SK-N-SH (cell line): ENCODE measurements at regions not wholly inside any gene's neighbourhood (a gene's known extent, or its start where the extent isn't known, plus 50 kb on each side); places are given as distances from the start of the nearest gene placed in this dataset.

ENCODE experiments used
- CTCF ChIA-PET: fragments of 300-600, 350-600 bp; formaldehyde crosslinking; extraction: SDS; loops from one replicate; lab custom pipeline; 2021; lab: Yijun Ruan, JAX
- POLR2A ChIA-PET: fragments of 350-600 bp; sonication (Branson Sonifier 250); formaldehyde crosslinking; extraction: SDS; loops from one replicate; lab custom pipeline; 2020; ENCODE audit warnings: antibody characterized with exemption, inconsistent platforms; lab: Yijun Ruan, JAX
- DNase-seq: peaks from one replicate; pipeline ENCODE4 v3.0.0; 2012
- H2AFZ ChIP-seq: fragments of 200-600 bp; sonication (generic); 2 replicates; pipeline ENCODE4 v1.8.1; 2016; ENCODE audit warnings: antibody characterized with exemption, mild to moderate bottlenecking, low read depth
- H3F3A ChIP-seq: fragments of 200-600 bp; sonication (generic); replicated peaks from 2 replicates; pipeline ENCODE3; 2016; ENCODE audit warnings: antibody characterized with exemption, mild to moderate bottlenecking; ENCODE audit not compliant: insufficient read depth
- H3K27ac ChIP-seq, 2 experiments: fragments of 200-500 bp in 1 of 2; fragments of 200-600 bp in 1 of 2; sonication (Bioruptor generic) in 1 of 2; sonication (generic), shearing (Covaris generic) in 1 of 2; 2 replicates each; pipeline versions ENCODE4 v1.5.1 to v1.6.1; 2014 to 2016; ENCODE audit warnings: low read depth in 2 of 2, inconsistent platforms in 1 of 2, low read length in 1 of 2, mild to moderate bottlenecking in 1 of 2, mixed read lengths in 1 of 2
- H3K27me3 ChIP-seq: fragments of 200-600 bp; sonication (generic), shearing (Covaris generic); 2 replicates; pipeline ENCODE4 v1.6.1; 2016; ENCODE audit warnings: mixed run types; ENCODE audit not compliant: insufficient read depth
- H3K36me3 ChIP-seq, 2 experiments: fragments of 200-500 bp in 1 of 2; fragments of 200-600 bp in 1 of 2; sonication (Bioruptor generic) in 1 of 2; sonication (generic) in 1 of 2; replicated peaks in 1 of 2; 2 replicates each; pipeline versions ENCODE3 to v1.5.1; 2014 to 2016; ENCODE audit warnings: low read length in 1 of 2, mild to moderate bottlenecking in 1 of 2; ENCODE audit not compliant: insufficient read depth in 2 of 2, control insufficient read depth in 1 of 2
- H3K4me1 ChIP-seq, 2 experiments: fragments of 200-500 bp in 1 of 2; fragments of 200-600 bp in 1 of 2; sonication (Bioruptor generic) in 1 of 2; sonication (generic), shearing (Covaris generic) in 1 of 2; 2 replicates each; pipeline versions ENCODE4 v1.5.1 to v1.6.1; 2014 to 2016; ENCODE audit warnings: low read depth in 1 of 2, low read length in 1 of 2, mixed run types in 1 of 2; ENCODE audit not compliant: insufficient read depth in 2 of 2, control insufficient read depth in 1 of 2
- H3K4me2 ChIP-seq: fragments of 200-600 bp; sonication (generic), shearing (Covaris generic); 2 replicates; pipeline ENCODE4 v1.6.1; 2017; ENCODE audit warnings: mixed run types
- H3K4me3 ChIP-seq, 2 experiments: fragments of 200-500 bp in 1 of 2; fragments of 200-600 bp in 1 of 2; sonication (Bioruptor generic) in 1 of 2; sonication (generic), shearing (Covaris generic) in 1 of 2; 2 replicates each; pipeline versions ENCODE4 v1.5.1 to v1.8.1; 2014 to 2016; ENCODE audit warnings: low read depth in 2 of 2, inconsistent platforms in 1 of 2, low read length in 1 of 2, mild to moderate bottlenecking in 1 of 2, mixed read lengths in 1 of 2, moderate library complexity in 1 of 2
- H3K79me2 ChIP-seq: fragments of 200-600 bp; sonication (generic); 2 replicates; pipeline ENCODE4 v1.8.1; 2017; ENCODE audit warnings: mild to moderate bottlenecking; ENCODE audit not compliant: insufficient read depth
- H3K9ac ChIP-seq: fragments of 200-600 bp; sonication (generic); 2 replicates; pipeline ENCODE4 v1.6.1; 2017; ENCODE audit warnings: mixed run types
- H3K9me2 ChIP-seq: fragments of 200-600 bp; sonication (generic); 2 replicates; pipeline ENCODE4 v1.6.1; 2017; ENCODE audit warnings: mixed run types
- H3K9me3 ChIP-seq: fragments of 200-600 bp; sonication (generic); 2 replicates; pipeline ENCODE4 v1.6.1; 2017; ENCODE audit warnings: mixed run types, mild to moderate bottlenecking, moderate library complexity
- H4K20me1 ChIP-seq: fragments of 200-600 bp; sonication (generic); 2 replicates; pipeline ENCODE4 v1.6.1; 2017; ENCODE audit warnings: mild to moderate bottlenecking, mixed run types; ENCODE audit not compliant: insufficient read depth
- EP300 ChIP-seq, 2 experiments: IDR thresholded peaks; 2 replicates each; pipeline versions ENCODE4 v1.4.0 to v1.6.1; 2012; ENCODE audit warnings: borderline replicate concordance in 1 of 2, low read depth in 1 of 2, low read length in 1 of 2
- FOXJ3 ChIP-seq: sonication (generic); formaldehyde crosslinking; IDR thresholded peaks from 2 replicates; pipeline ENCODE4 v1.5.1; 2020; ENCODE audit warnings: mild to moderate bottlenecking, missing genetic modification reagents
- FOXM1 ChIP-seq: IDR thresholded peaks from 2 replicates; pipeline ENCODE4 v1.4.0; 2012; ENCODE audit warnings: low read depth, mild to moderate bottlenecking
- GABPA ChIP-seq: IDR thresholded peaks from 2 replicates; pipeline ENCODE4 v1.4.0; 2012; ENCODE audit warnings: low read depth, mild to moderate bottlenecking
- MEF2A ChIP-seq: IDR thresholded peaks from 2 replicates; pipeline ENCODE4 v1.4.0; 2012; ENCODE audit warnings: low read depth, borderline replicate concordance
- MXI1 ChIP-seq: IDR thresholded peaks from 2 replicates; pipeline ENCODE4 v1.6.1; 2012; ENCODE audit warnings: mild to moderate bottlenecking, low read depth, low read length, improper control_type of control experiment
- POLR2AphosphoS5 ChIP-seq: IDR thresholded peaks from 2 replicates; pipeline ENCODE4 v1.6.1; 2012; ENCODE audit warnings: low read depth, low read length
- RFX5 ChIP-seq: IDR thresholded peaks from 2 replicates; pipeline ENCODE4 v1.6.1; 2012; ENCODE audit warnings: mild to moderate bottlenecking, improper control_type of control experiment, low read length
- TAF1 ChIP-seq: IDR thresholded peaks from 2 replicates; pipeline ENCODE4 v1.6.1; 2012; ENCODE audit warnings: low read depth, mild to moderate bottlenecking, low read length, moderate library complexity, borderline replicate concordance
- TEAD4 ChIP-seq: IDR thresholded peaks from 2 replicates; pipeline ENCODE4 v1.4.0; 2012; ENCODE audit warnings: mild to moderate bottlenecking, borderline replicate concordance; ENCODE audit not compliant: insufficient read depth
- USF2 ChIP-seq: fragments of 150-350 bp; IDR thresholded peaks from 2 replicates; pipeline ENCODE4 v1.6.1; 2017; ENCODE audit warnings: antibody characterized with exemption, low read length, low read depth, borderline replicate concordance
- YY1 ChIP-seq: IDR thresholded peaks from 2 replicates; pipeline ENCODE4 v1.4.0; 2012; ENCODE audit warnings: low read depth, mild to moderate bottlenecking
- WGBS: methylation state at CpG from one replicate; pipeline ENCODE4 v1.1.6; 2017; ENCODE audit warnings: low lambda C conversion rate; 5-methylcytosine and 5-hydroxymethylcytosine counted together
- TF ChIP-seq, protein P1 (sequence below): fragments of 200-600 bp; sonication (generic); IDR thresholded peaks from 2 replicates; pipeline ENCODE4 v1.6.1; 2017; ENCODE audit warnings: antibody characterized with exemption, mild to moderate bottlenecking, moderate library complexity
- TF ChIP-seq, protein P2 (sequence below): IDR thresholded peaks from 2 replicates; pipeline ENCODE4; 2012

DNA sequence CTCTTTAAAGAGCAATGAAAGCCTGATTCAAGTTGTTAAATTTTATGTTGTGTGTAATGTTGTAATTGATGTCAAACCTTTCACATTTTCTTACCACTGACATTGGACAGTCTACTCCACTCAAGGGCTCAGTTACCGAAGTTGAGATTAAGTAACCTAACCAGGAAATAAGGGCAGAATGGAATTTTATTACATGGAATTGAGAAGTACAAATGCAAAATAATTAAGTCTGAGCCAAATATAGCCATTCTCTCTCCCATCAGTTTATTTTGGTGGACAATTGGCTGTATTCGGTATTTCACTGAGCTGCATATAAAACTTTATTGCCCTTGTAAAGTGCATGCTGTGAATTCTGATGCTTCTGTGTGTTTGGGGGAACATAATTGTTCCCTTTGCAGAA is 231.5 kb downstream of the TTC32 start:
- Histone ChIP-seq H3K4me3 (no peak overlapping the region), H4K20me1 (no peaks in the 10 kb centered on the region), H3K27me3 (peaks cover 21% of the 10 kb centered on the region; the same call in 1 of the 2 replicates), H2AFZ (no peak overlapping the region), H3K9ac (no peak overlapping the region), H3K36me3 (no peaks in the 10 kb centered on the region), H3K9me3 (no peaks in the 10 kb centered on the region), H3K27ac (no peak overlapping the region), H3F3A (no peaks in the 10 kb centered on the region), H3K4me2 (no peak overlapping the region), H3K9me2 (no peaks in the 10 kb centered on the region), H3K79me2 (no peaks in the 10 kb centered on the region), H3K4me1 (peaks cover 0 to 21% of the 10 kb centered on the region in 2 experiments; a peak in 1 of 4 replicates)
- TF ChIP-seq GABPA (no peak), FOXM1 (no peak), YY1 (no peak)
- TF ChIP-seq, protein P1, sequence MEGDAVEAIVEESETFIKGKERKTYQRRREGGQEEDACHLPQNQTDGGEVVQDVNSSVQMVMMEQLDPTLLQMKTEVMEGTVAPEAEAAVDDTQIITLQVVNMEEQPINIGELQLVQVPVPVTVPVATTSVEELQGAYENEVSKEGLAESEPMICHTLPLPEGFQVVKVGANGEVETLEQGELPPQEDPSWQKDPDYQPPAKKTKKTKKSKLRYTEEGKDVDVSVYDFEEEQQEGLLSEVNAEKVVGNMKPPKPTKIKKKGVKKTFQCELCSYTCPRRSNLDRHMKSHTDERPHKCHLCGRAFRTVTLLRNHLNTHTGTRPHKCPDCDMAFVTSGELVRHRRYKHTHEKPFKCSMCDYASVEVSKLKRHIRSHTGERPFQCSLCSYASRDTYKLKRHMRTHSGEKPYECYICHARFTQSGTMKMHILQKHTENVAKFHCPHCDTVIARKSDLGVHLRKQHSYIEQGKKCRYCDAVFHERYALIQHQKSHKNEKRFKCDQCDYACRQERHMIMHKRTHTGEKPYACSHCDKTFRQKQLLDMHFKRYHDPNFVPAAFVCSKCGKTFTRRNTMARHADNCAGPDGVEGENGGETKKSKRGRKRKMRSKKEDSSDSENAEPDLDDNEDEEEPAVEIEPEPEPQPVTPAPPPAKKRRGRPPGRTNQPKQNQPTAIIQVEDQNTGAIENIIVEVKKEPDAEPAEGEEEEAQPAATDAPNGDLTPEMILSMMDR = no peak
- ChIA-PET CTCF (no interaction called here), POLR2A (no interaction called here)
- WGBS = 69% methylated on average over 2 of the region's 2 CpGs
- DNase-seq = no peak

DNA sequence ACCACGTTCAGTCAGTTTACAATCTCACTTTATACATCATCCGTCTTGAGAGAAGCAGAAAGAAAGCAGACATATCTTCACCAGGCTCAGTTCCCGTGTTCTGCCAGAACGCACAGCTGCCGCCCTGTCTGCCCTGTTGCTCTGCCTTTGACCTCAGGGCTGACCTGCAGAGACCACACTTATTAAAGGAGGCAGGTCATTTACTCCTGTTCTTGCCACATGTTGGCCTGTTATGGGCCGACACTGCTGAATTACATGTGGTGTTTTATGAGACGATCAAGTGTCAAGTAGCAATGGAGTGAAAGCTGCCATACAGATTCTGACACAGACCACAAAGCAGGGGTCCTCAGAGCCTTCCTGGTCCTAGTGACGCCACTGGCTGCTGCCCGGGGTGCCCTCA is 232.2 kb downstream of the TTC32 start:
- TF ChIP-seq FOXJ3 (CRISPR knock-in tag) (no peak), POLR2AphosphoS5 (no peak), RFX5 (no peak), TEAD4 (no peak), MEF2A (no peak), MXI1 (no peak), TAF1 (no peak), FOXM1 (no peak), EP300 (IDR thresholded peaks at IDR 0.05; ENCODE audit: borderline replicate concordance in 1 of 2, low read depth in 1 of 2, low read length in 1 of 2) (no peak), USF2 (no peak), YY1 (no peak)
- TF ChIP-seq, protein P1 = no peak
- TF ChIP-seq, protein P2, sequence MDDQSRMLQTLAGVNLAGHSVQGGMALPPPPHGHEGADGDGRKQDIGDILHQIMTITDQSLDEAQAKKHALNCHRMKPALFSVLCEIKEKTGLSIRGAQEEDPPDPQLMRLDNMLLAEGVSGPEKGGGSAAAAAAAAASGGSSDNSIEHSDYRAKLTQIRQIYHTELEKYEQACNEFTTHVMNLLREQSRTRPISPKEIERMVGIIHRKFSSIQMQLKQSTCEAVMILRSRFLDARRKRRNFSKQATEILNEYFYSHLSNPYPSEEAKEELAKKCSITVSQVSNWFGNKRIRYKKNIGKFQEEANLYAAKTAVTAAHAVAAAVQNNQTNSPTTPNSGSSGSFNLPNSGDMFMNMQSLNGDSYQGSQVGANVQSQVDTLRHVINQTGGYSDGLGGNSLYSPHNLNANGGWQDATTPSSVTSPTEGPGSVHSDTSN = no peak
- Histone ChIP-seq H3K36me3 (no peaks in the 10 kb centered on the region), H3K27me3 (peaks cover 21% of the 10 kb centered on the region; the same call in 1 of the 2 replicates), H2AFZ (no peak overlapping the region), H3K4me1 (peaks cover 0 to 14% of the 10 kb centered on the region in 2 experiments; a peak in 1 of 4 replicates), H3K9ac (no peak overlapping the region), H3K79me2 (no peaks in the 10 kb centered on the region), H4K20me1 (no peaks in the 10 kb centered on the region), H3K4me2 (no peak overlapping the region), H3K9me3 (no peaks in the 10 kb centered on the region), H3F3A (no peaks in the 10 kb centered on the region), H3K9me2 (no peaks in the 10 kb centered on the region), H3K4me3 (no peak overlapping the region), H3K27ac (no peak overlapping the region)
- ChIA-PET CTCF (no interaction called here), POLR2A (no interaction called here)
- DNase-seq = no peak
- WGBS = 47% methylated on average over 9 of the region's 9 CpGs
